Spleen (tissue), 11 donors: ENCODE measurements at regions not wholly inside any gene's neighbourhood (a gene's known extent, or its start where the extent isn't known, plus 50 kb on each side); places are given as distances from the start of the nearest gene placed in this dataset.

ENCODE experiments used
- DNase-seq: peaks from one replicate; pipeline ENCODE4 v3.0.0-alpha.2; 2020
- H3K27ac ChIP-seq, 8 donors: fragments of 200-600 bp; sonication (generic) in 7 of 8; 1 replicate in 4 of 8; 2 replicates in 4 of 8; pipeline versions ENCODE4 v1.5.0 to v1.8.0; 2016 to 2021; ENCODE audit warnings: inconsistent platforms in 4 of 8, mild to moderate bottlenecking in 4 of 8, moderate library complexity in 1 of 8
- H3K27me3 ChIP-seq, 7 donors: fragments of 200-600 bp; sonication (generic) in 6 of 7; replicated peaks in 1 of 7; 1 replicate in 4 of 7; 2 replicates in 3 of 7; pipeline versions ENCODE4 v1.5.0 to v1.8.0; 2016 to 2021; ENCODE audit warnings: inconsistent platforms in 3 of 7, mild to moderate bottlenecking in 1 of 7
- H3K36me3 ChIP-seq, 6 donors: fragments of 200-600 bp; sonication (generic) in 5 of 6; 1 replicate in 4 of 6; 2 replicates in 2 of 6; pipeline versions ENCODE4 v1.5.0 to v1.8.0; 2016 to 2021; ENCODE audit warnings: inconsistent platforms in 2 of 6
- H3K4me1 ChIP-seq, 6 donors: fragments of 200-600 bp; sonication (generic) in 5 of 6; 1 replicate in 3 of 6; 2 replicates in 3 of 6; pipeline versions ENCODE4 v1.5.0 to v1.8.0; 2016 to 2021; ENCODE audit warnings: inconsistent platforms in 3 of 6
- H3K4me3 ChIP-seq, 8 donors: fragments of 200-600 bp; sonication (generic) in 7 of 8; 1 replicate in 4 of 8; 2 replicates in 4 of 8; pipeline versions ENCODE4 v1.5.0 to v1.8.0; 2016 to 2021; ENCODE audit warnings: inconsistent platforms in 4 of 8, mild to moderate bottlenecking in 4 of 8, moderate library complexity in 2 of 8
- H3K9me3 ChIP-seq, 8 donors: fragments of 200-600 bp; sonication (generic) in 7 of 8; 1 replicate in 4 of 8; 2 replicates in 4 of 8; pipeline versions ENCODE4 v1.5.0 to v1.8.0; 2016 to 2021; ENCODE audit warnings: inconsistent platforms in 4 of 8
- POLR2A ChIP-seq, 3 donors: fragments of 450-650 bp; IDR thresholded peaks; one replicate each; pipeline ENCODE4 v1.5.1; 2017; ENCODE audit warnings: antibody characterized with exemption in 3 of 3, mild to moderate bottlenecking in 1 of 3
- POLR2AphosphoS5 ChIP-seq, 3 donors: sonication (generic); formaldehyde crosslinking; IDR thresholded peaks; one replicate each; pipeline ENCODE4 v1.5.1; 2017; ENCODE audit warnings: antibody characterized with exemption in 3 of 3
- WGBS, 5 donors: extraction: QIAGEN DNeasy Blood & Tissue Kit in 3 of 5; methylation state at CpG; one replicate each; pipeline versions ENCODE4 v1.1.5 to v1.1.7; 2013 to 2018; 5-methylcytosine and 5-hydroxymethylcytosine counted together
- intact Hi-C: fragments of 100-400 bp; cut with DNase I; formaldehyde crosslinking; loops from one replicate; pipeline ENCODE4 v1.15.0; 2023; ENCODE audit warnings: low total_unique reads
- TF ChIP-seq, protein P1 (sequence below), 11 experiments: fragments of 200-600 bp in 7 of 11; fragments of 450-650 bp in 4 of 11; sonication (generic) in 4 of 11; IDR thresholded peaks in 8 of 11; conservative IDR thresholded peaks in 3 of 11; 1 replicate in 7 of 11; 2 replicates in 4 of 11; pipeline versions ENCODE4 v1.4.0 to v1.8.0; 2016 to 2021; ENCODE audit warnings: antibody characterized with exemption in 11 of 11, inconsistent platforms in 4 of 11, mild to moderate bottlenecking in 1 of 11
- donor health status: healthy with polysubstance abuse.
- donor health status: DM: no; HTN: no; CAD: no; lungs with moderate emphysema.
- donor health status: DM: no; HTN: no; CAD: no.
- donor health status: Bipolar disorder and iron deficiency.
- donor health status: healthy.
- donor health status: DM: no; HTN: no; CAD: no.
- donor health status: DM: yes; HTN: yes; CAD: no.

DNA sequence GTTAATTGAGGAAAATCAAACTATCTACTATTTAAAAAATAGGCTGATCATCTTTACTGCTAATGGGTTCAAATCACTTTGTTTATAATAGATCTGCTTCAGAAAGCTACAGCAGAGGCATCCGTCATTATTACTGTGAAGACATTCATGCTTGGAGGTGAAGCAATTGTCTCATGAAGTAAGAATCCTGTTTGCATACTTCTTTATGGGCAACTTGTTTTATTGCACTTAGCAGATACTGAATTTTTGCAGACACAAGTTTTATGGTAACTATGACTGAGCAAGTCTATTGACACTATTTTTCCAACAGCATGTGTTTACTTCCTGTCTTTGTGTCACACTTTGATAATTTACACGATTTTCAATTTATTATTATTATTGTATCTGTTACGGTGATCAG is 573.9 kb downstream of the RFPL4B start:
- H3K4me1 ChIP-seq, result no peaks in the 10 kb centered on the region
- H3K9me3 ChIP-seq, result peaks cover 0 to 30% (median 15%) of the 10 kb centered on the region in 8 donors
- no peak overlapping the region for H3K27ac ChIP-seq
- 89 to 95% (median 90%) methylated on average over 3 of the region's 3 CpGs for WGBS, 5 donors
- intact Hi-C loops, result no loop called here
- H3K4me3 ChIP-seq, result no peak overlapping the region
- no peak for DNase-seq
- no peaks in the 10 kb centered on the region for H3K36me3 ChIP-seq
- no peaks in the 10 kb centered on the region for H3K27me3 ChIP-seq
- TF ChIP-seq POLR2A (IDR thresholded peaks at IDR 0.05), result no peak

DNA sequence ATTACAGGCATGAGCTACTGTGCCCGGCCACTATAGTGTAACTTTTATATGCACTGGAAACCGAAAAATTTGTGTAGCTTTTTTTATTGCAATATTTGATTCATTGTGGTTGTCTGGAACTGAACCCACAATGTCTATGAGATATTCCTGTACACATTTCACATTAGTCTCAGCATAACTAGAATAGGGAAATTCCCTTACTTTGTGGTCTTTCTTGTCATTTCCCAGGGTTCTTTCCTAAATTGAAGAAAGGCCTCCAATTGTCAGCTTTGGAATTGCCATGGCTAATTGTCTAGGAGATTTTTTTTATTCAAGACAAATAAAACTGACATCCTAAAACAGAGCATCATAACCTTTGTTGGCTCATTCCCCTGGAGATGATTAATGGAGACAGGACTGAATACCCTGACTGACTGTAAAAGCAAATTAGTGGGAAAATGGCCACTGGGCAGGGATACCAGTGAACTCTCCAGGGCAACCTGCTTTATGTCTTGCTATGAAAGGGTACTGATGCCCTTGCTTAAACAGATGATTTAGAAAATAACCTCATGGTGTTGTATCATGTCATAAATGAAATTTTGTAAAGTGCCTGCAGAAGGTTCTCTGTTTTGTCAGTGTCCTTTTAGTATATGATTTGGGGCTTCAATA is 576.9 kb downstream of the RFPL4B start:
- no peaks in the 10 kb centered on the region for H3K27me3 ChIP-seq
- TF ChIP-seq POLR2A (IDR thresholded peaks at IDR 0.05) (no peak), POLR2AphosphoS5 (IDR thresholded peaks at IDR 0.05) (no peak)
- TF ChIP-seq, protein P1, sequence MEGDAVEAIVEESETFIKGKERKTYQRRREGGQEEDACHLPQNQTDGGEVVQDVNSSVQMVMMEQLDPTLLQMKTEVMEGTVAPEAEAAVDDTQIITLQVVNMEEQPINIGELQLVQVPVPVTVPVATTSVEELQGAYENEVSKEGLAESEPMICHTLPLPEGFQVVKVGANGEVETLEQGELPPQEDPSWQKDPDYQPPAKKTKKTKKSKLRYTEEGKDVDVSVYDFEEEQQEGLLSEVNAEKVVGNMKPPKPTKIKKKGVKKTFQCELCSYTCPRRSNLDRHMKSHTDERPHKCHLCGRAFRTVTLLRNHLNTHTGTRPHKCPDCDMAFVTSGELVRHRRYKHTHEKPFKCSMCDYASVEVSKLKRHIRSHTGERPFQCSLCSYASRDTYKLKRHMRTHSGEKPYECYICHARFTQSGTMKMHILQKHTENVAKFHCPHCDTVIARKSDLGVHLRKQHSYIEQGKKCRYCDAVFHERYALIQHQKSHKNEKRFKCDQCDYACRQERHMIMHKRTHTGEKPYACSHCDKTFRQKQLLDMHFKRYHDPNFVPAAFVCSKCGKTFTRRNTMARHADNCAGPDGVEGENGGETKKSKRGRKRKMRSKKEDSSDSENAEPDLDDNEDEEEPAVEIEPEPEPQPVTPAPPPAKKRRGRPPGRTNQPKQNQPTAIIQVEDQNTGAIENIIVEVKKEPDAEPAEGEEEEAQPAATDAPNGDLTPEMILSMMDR (IDR thresholded peaks at IDR 0.05 in 8 of 11, conservative IDR thresholded peaks at IDR 0.05 in 3 of 11), result no peak
- 86 to 97% (median 89%) methylated on average over 2 of the region's 2 CpGs for WGBS, 5 donors
- peaks cover 0 to 30% (median 15%) of the 10 kb centered on the region in 8 donors for H3K9me3 ChIP-seq
- H3K4me1 ChIP-seq, result no peaks in the 10 kb centered on the region
- no peak overlapping the region for H3K27ac ChIP-seq
- intact Hi-C loops, result no loop called here
- no peaks in the 10 kb centered on the region for H3K36me3 ChIP-seq
- H3K4me3 ChIP-seq, result no peak overlapping the region
- no peak for DNase-seq

DNA sequence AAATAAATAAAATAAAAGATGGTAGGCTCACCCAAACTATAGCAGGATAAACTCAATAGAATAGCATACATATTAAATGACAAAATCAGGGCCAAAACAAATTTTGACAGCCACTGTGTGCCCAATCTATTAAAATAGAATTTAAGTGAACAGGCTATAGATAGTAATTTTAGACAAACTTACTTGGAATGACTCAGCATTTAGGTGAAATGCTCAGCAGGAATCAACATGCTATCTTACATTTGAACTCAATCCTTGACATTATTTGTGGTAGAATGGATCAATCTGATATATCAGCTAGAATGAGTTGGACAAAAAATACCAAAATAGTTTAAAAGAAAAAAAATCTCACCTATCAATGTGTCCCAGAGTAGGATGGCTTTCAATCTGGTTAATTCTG is 578.6 kb downstream of the RFPL4B start:
- DNase-seq, result no peak
- no peaks in the 10 kb centered on the region for H3K27me3 ChIP-seq
- intact Hi-C loops, result no loop called here
- no peaks in the 10 kb centered on the region for H3K4me1 ChIP-seq
- no peaks in the 10 kb centered on the region for H3K36me3 ChIP-seq
- no peak overlapping the region for H3K27ac ChIP-seq
- no peak overlapping the region for H3K4me3 ChIP-seq
- TF ChIP-seq POLR2AphosphoS5 (IDR thresholded peaks at IDR 0.05) (no peak), POLR2A (IDR thresholded peaks at IDR 0.05) (no peak)
- TF ChIP-seq, protein P1 (IDR thresholded peaks at IDR 0.05 in 8 of 11, conservative IDR thresholded peaks at IDR 0.05 in 3 of 11), result no peak
- peaks cover 0 to 30% (median 15%) of the 10 kb centered on the region in 8 donors for H3K9me3 ChIP-seq

DNA sequence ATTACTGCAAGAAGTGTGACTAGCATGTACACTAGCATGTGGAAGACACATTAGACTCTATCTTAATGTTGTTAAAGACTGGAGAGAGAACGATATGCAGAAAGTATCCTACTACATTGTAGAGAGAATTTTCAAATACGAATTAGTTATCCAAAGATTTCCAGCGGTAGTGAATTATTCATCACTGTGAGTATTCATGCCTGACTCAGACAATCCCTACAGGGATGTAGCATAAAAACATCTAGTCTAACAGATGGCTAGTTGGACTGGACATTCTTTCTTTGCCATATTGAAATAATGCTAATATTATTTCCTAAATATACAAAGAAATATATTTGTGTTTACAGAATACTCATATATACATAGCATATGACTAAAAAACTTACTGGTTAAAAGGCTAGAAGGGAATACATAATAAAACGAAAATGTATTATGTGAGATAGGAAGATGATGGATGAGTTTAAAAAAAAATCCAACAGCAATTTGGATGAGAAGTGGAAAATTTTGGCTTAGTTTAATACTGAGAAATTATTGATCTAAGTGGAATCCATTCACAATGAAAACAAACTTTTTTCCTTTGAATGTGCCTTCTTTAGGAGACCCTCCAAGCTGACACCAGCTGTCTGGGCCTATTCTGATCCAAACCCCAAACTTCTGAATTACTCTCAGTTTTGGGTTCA is 580.7 kb downstream of the RFPL4B start:
- Histone ChIP-seq H3K9me3 (peaks cover 0 to 11% (median 5%) of the 10 kb centered on the region in 8 donors), H3K36me3 (no peaks in the 10 kb centered on the region), H3K27me3 (no peaks in the 10 kb centered on the region), H3K4me3 (no peak overlapping the region), H3K27ac (no peak overlapping the region), H3K4me1 (peaks cover 0 to 5% (median 0%) of the 10 kb centered on the region in 6 donors)
- TF ChIP-seq, protein P1 (IDR thresholded peaks at IDR 0.05 in 8 of 11, conservative IDR thresholded peaks at IDR 0.05 in 3 of 11), result no peak
- TF ChIP-seq POLR2A (IDR thresholded peaks at IDR 0.05) (no peak), POLR2AphosphoS5 (IDR thresholded peaks at IDR 0.05) (no peak)
- DNase-seq, result no peak
- intact Hi-C loops, result no loop called here
- WGBS, 5 donors, result 78 to 92% (median 88%) methylated on average over 4 of the region's 4 CpGs
